Panc1 (cell line): ENCODE measurements at regions not wholly inside any gene's neighbourhood (a gene's known extent, or its start where the extent isn't known, plus 50 kb on each side); places are given as distances from the start of the nearest gene placed in this dataset.

Experiments
- CTCF ChIP-seq: fragments of 450-650 bp; IDR thresholded peaks from 2 replicates; pipeline ENCODE4 v1.5.1; 2017; ENCODE audit warnings: mild to moderate bottlenecking
- POLR2AphosphoS5 ChIP-seq: IDR thresholded peaks from 2 replicates; pipeline ENCODE4 v1.6.1; 2012; ENCODE audit warnings: mild to moderate bottlenecking, low read depth, low read length, moderate library complexity
- TCF7L2 ChIP-seq: IDR thresholded peaks from 2 replicates; pipeline ENCODE4 v1.6.1; 2011; ENCODE audit warnings: mild to moderate bottlenecking, low read depth, low read length, inconsistent platforms

GRCh38 chrX:131840799-131841495 lies 182.2 kb upstream of the STK26 start:
- TF ChIP-seq CTCF (no peak), POLR2AphosphoS5 (no peak), TCF7L2 (no peak)
